ENCODE measurements at regions not wholly inside any gene's neighbourhood (a gene's known extent, or its start where the extent isn't known, plus 50 kb on each side); places are given as distances from the start of the nearest gene placed in this dataset. TPM values are rescaled to one million over a fixed set of nuclear protein-coding genes. Genes with fewer than 3 reads are reported as not detected.

DNA sequence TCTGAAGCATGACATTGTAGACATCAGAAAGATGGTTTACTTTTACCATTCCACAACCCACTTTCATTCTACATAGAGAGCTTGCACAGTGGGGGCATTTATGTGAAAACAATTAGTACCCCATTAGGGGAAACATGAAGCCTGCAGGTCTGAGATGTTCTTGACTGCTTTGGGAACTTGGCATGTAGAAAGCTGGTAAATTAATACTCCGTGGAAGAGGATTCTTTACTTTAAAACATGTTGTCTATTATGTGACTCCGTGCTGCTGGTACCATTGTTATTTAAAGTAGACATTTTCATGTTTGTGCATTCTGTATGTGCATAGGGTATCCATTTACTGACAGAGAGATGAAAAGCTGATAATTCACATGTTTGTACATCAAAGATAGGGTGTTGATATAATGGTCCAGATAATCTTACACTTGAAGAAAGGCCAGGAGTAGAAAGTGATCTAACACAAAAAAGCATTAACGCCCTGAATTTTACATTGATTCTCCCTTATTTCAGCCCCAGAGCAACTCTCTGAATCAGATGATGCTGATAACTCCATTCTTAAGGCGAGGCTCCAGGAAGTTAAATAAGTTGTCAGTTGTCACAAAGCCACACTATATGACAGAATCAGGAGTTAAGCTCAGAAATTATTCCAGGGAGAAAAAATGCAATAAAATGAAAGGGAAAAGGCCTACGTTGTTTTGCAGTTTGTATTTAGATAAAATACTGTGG is 50.1 kb upstream of the CD180 start:
- H3K4me1 ChIP-seq (ENCODE audit: control insufficient read depth in 2 of 2, insufficient read depth in 2 of 2, low read length in 2 of 2) = peaks cover 5 to 8% of the 10 kb centered on the region in 2 donors
- no CpG with 5 or more reads among the region's 5 CpGs for WGBS (ENCODE audit: insufficient coverage)
- H3K27me3 ChIP-seq (replicated peaks in 1 of 4; ENCODE audit: control extremely low read depth in 1 of 4, control insufficient read depth in 3 of 4, insufficient read depth in 4 of 4, low read length in 3 of 4) = no peaks in the 10 kb centered on the region
- no peaks in the 10 kb centered on the region for H4K20me1 ChIP-seq (ENCODE audit: control insufficient read depth, insufficient read depth, low read length, poor library complexity, severe bottlenecking)
- H3K27ac Mint-ChIP-seq = no peak overlapping the region
- ATAC-seq (ENCODE audit: low read depth) = no peak
- no peak overlapping the region for H3K27ac ChIP-seq (ENCODE audit: low read length in 2 of 2)
- no peaks in the 10 kb centered on the region for H3K9me3 Mint-ChIP-seq (ENCODE audit: insufficient read depth)
- intact Hi-C loops (cut with micrococcal nuclease) = loop anchor here (1.0 kb wide), 3 partner anchors 1006 to 1214 kb away; no protein-coding TSS in a partner anchor
- no peak overlapping the region for H2AFZ ChIP-seq (ENCODE audit: insufficient read depth, low read depth, low read length, poor library complexity, severe bottlenecking)
- no peak overlapping the region for H3K4me3 Mint-ChIP-seq
- POLR2A ChIA-PET = no interaction called here
- no peak for TF ChIP-seq EZH2 (IDR thresholded peaks at IDR 0.05; ENCODE audit: borderline replicate concordance, insufficient read depth, low read depth, low read length, poor library complexity, severe bottlenecking)
- TF ChIP-seq, protein P1, sequence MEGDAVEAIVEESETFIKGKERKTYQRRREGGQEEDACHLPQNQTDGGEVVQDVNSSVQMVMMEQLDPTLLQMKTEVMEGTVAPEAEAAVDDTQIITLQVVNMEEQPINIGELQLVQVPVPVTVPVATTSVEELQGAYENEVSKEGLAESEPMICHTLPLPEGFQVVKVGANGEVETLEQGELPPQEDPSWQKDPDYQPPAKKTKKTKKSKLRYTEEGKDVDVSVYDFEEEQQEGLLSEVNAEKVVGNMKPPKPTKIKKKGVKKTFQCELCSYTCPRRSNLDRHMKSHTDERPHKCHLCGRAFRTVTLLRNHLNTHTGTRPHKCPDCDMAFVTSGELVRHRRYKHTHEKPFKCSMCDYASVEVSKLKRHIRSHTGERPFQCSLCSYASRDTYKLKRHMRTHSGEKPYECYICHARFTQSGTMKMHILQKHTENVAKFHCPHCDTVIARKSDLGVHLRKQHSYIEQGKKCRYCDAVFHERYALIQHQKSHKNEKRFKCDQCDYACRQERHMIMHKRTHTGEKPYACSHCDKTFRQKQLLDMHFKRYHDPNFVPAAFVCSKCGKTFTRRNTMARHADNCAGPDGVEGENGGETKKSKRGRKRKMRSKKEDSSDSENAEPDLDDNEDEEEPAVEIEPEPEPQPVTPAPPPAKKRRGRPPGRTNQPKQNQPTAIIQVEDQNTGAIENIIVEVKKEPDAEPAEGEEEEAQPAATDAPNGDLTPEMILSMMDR (IDR thresholded peaks at IDR 0.05) = no peak
- CTCF ChIA-PET = interaction anchor here (0.6 to 7.8 kb wide), 41 partner anchors 9 to 1761 kb away, joined by 3 to 116 read pairs (median 5); partner anchors contain the start of genes CD180 and PIK3R1
- H3K36me3 ChIP-seq (replicated peaks in 1 of 2; ENCODE audit: control extremely low read depth in 1 of 2, control insufficient read depth in 1 of 2, extremely low read depth in 1 of 2, insufficient read depth in 2 of 2, low read length in 1 of 2) = no peaks in the 10 kb centered on the region
- no peak for DNase-seq
- H3K79me2 ChIP-seq (ENCODE audit: control insufficient read depth, insufficient read depth, low read length) = no peaks in the 10 kb centered on the region
- no peak overlapping the region for H3K4me3 ChIP-seq (ENCODE audit: control extremely low read depth in 1 of 5, extremely low read depth in 1 of 5, insufficient read depth in 1 of 5, low read depth in 2 of 5, low read length in 4 of 5)
- no peaks in the 10 kb centered on the region for H3K27me3 Mint-ChIP-seq
- peaks cover 5% of the 10 kb centered on the region for H3K4me1 Mint-ChIP-seq
- no peak overlapping the region for H3K4me2 ChIP-seq (replicated peaks; ENCODE audit: low read depth, low read length, poor library complexity, severe bottlenecking)
- no peaks in the 10 kb centered on the region for H3K9me3 ChIP-seq (ENCODE audit: control extremely low read depth in 1 of 3, control insufficient read depth in 2 of 3, insufficient read depth in 1 of 3, low read length in 2 of 3)
- H3K9ac ChIP-seq (ENCODE audit: low read length) = no peak overlapping the region

Small RNA genes lying in the stretch of these regions (small RNA-seq; reads per million reads assigned to genes)
- not detected for gene AC024581.2 (ENCODE audit: insufficient read length, low read depth, low replicate concordance)
- not detected for gene RNU6-1232P (ENCODE audit: insufficient read length, low read depth, low replicate concordance)

All from B cell (primary cell).